ENCODE measurements at regions not wholly inside any gene's neighbourhood (a gene's known extent, or its start where the extent isn't known, plus 50 kb on each side); places are given as distances from the start of the nearest gene placed in this dataset.

DNA sequence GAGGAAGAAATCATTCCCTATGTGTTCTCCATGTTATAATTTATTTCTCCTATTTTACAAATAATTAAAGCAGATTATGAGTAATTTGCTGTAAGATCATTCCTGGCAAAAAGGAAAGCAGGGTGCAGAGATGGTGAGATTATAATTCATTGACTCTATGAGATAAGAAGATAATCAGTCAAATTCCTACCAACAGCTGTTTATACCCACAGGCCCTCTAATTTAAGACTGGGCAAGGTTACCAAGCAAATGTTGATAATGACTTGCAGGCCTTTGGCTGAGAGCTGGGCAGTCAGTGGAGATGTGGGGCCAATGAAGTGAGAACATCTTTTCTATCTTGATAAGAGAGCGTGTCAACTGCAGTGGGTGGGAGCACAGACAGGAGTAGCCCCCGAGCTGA lies 222.7 kb downstream of the ICE1 start:
- DNase-seq (ENCODE audit: insufficient read length) (no peak), FAIRE-seq (no peak)
- TF ChIP-seq TAF1 (IDR thresholded peaks at IDR 0.05; ENCODE audit: borderline replicate concordance, low read depth, low read length): no peak
- no peak for TF ChIP-seq POLR2AphosphoS5 (IDR thresholded peaks at IDR 0.05; ENCODE audit: low read depth, low read length)
- no peak for TF ChIP-seq POLR2A (IDR thresholded peaks at IDR 0.05; ENCODE audit: low read depth, low read length)

- no peak for FAIRE-seq
- DNase-seq (ENCODE audit: insufficient read length): no peak
- TF ChIP-seq POLR2A (IDR thresholded peaks at IDR 0.05; ENCODE audit: low read depth, low read length): no peak
- TF ChIP-seq TAF1 (IDR thresholded peaks at IDR 0.05; ENCODE audit: borderline replicate concordance, low read depth, low read length): no peak
- no peak for TF ChIP-seq POLR2AphosphoS5 (IDR thresholded peaks at IDR 0.05; ENCODE audit: low read depth, low read length)
Observed at GRCh38 chr5:5644249-5644648, 221.8 kb downstream of the ICE1 start.

- TF ChIP-seq POLR2AphosphoS5 (IDR thresholded peaks at IDR 0.05; ENCODE audit: low read depth, low read length): no peak
- TF ChIP-seq TAF1 (IDR thresholded peaks at IDR 0.05; ENCODE audit: borderline replicate concordance, low read depth, low read length): no peak
- TF ChIP-seq POLR2A (IDR thresholded peaks at IDR 0.05; ENCODE audit: low read depth, low read length): no peak
- FAIRE-seq: no peak
- DNase-seq (ENCODE audit: insufficient read length): no peak
Observed at GRCh38 chr5:5643481-5643880, 221.0 kb downstream of the ICE1 start.

GRCh38 chr5:5638211-5638610 lies 215.7 kb downstream of the ICE1 start:
- FAIRE-seq (no peak), DNase-seq (ENCODE audit: insufficient read length) (no peak)
- no peak for TF ChIP-seq TAF1 (IDR thresholded peaks at IDR 0.05; ENCODE audit: borderline replicate concordance, low read depth, low read length)
- TF ChIP-seq POLR2A (IDR thresholded peaks at IDR 0.05; ENCODE audit: low read depth, low read length): no peak
- no peak for TF ChIP-seq POLR2AphosphoS5 (IDR thresholded peaks at IDR 0.05; ENCODE audit: low read depth, low read length)

DNA sequence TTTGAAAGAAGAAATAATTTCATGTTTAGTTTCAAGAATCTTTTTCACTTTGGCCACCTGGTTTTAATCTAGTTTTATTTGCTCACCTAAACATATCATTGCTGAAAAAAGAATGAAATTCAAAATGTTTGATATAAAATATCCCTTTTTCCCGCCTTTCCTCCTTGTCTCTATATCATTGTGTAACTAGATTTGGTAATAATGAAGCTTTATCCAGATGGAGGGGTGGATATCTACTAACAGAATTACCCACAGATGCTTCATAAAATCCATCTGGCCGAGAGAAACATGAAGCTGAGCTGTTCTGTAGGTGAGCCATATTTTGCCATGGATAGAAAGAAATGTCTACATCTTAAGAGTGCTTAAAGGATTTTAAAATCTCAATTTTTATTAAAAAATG lies 214.7 kb downstream of the ICE1 start:
- FAIRE-seq (no peak), DNase-seq (ENCODE audit: insufficient read length) (no peak)
- no peak for TF ChIP-seq TAF1 (IDR thresholded peaks at IDR 0.05; ENCODE audit: borderline replicate concordance, low read depth, low read length)
- TF ChIP-seq POLR2AphosphoS5 (IDR thresholded peaks at IDR 0.05; ENCODE audit: low read depth, low read length): no peak
- no peak for TF ChIP-seq POLR2A (IDR thresholded peaks at IDR 0.05; ENCODE audit: low read depth, low read length)

- DNase-seq (ENCODE audit: insufficient read length): no peak
- TF ChIP-seq TAF1 (IDR thresholded peaks at IDR 0.05; ENCODE audit: borderline replicate concordance, low read depth, low read length): no peak
- no peak for TF ChIP-seq POLR2AphosphoS5 (IDR thresholded peaks at IDR 0.05; ENCODE audit: low read depth, low read length)
- TF ChIP-seq POLR2A (IDR thresholded peaks at IDR 0.05; ENCODE audit: low read depth, low read length): no peak
Observed at GRCh38 chr5:5634817-5635216, 212.3 kb downstream of the ICE1 start.

GRCh38 chr5:5633579-5633978 lies 211.1 kb downstream of the ICE1 start:
- DNase-seq (ENCODE audit: insufficient read length) (no peak), FAIRE-seq (no peak)
- TF ChIP-seq TAF1 (IDR thresholded peaks at IDR 0.05; ENCODE audit: borderline replicate concordance, low read depth, low read length): no peak
- TF ChIP-seq POLR2A (IDR thresholded peaks at IDR 0.05; ENCODE audit: low read depth, low read length): no peak
- TF ChIP-seq POLR2AphosphoS5 (IDR thresholded peaks at IDR 0.05; ENCODE audit: low read depth, low read length): no peak

More at GRCh38 chr5:5634817-5635216, 212.3 kb downstream of the ICE1 start:
- no peak for FAIRE-seq

GRCh38 chr5:5632678-5633077 lies 210.2 kb downstream of the ICE1 start:
- no peak for FAIRE-seq
- no peak for DNase-seq (ENCODE audit: insufficient read length)
- TF ChIP-seq POLR2A (IDR thresholded peaks at IDR 0.05; ENCODE audit: low read depth, low read length) (no peak), TAF1 (IDR thresholded peaks at IDR 0.05; ENCODE audit: borderline replicate concordance, low read depth, low read length) (no peak), POLR2AphosphoS5 (IDR thresholded peaks at IDR 0.05; ENCODE audit: low read depth, low read length) (no peak)

DNA sequence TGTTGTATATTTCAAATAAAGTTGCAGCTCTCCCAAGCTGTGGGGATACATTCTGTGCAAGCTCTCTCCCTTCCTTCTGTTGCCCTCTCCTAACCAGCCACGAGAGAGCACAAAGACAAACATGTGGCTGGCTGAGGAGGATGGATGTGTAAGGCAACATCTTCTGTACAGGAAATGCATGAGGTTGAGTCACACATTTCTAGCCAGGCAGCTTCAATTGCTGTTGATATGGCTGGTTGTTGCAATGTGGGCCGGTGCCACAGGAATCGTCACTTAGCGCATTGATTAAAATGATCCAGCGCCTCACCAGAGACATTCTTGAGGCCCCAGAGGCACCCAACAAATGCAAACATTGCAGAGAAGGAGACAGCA lies 207.1 kb downstream of the ICE1 start:
- FAIRE-seq (no peak), DNase-seq (ENCODE audit: insufficient read length) (no peak)
- TF ChIP-seq POLR2A (IDR thresholded peaks at IDR 0.05; ENCODE audit: low read depth, low read length) (no peak), POLR2AphosphoS5 (IDR thresholded peaks at IDR 0.05; ENCODE audit: low read depth, low read length) (no peak), TAF1 (IDR thresholded peaks at IDR 0.05; ENCODE audit: borderline replicate concordance, low read depth, low read length) (no peak)

DNA sequence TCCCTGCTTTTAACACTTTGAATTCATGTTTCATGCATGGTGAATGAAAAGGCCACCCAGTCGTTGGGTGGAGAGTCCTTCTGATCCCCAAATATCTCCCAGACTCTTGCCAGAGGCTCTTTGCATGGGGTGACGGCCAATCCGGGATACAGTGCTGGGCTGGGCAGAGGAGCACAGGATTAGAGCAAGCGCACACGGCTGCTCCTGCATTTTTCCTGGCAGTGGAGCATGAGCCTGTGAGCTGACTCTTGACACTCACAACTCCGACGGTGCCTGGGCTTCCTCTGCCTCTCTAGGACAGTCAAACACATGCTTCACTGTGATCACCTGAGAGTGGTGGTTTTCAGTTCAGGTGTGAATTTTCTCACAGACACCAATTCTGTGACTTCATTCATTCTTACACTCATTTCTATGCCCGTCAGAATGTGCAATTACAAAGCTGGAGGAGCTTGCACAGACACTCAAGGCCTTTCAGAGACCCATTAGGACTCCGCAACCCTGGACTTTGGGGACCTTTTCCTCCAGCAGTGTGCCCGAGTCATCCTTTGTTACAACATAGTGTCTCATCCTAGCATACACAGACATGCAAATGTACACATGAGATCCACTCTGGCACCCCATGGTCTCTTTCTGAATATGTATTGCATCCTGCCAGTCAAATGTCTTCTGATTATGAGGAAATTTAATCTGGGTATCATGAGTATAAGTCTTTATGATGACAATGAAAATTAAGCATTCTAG lies 206.6 kb downstream of the ICE1 start:
- TF ChIP-seq POLR2A (IDR thresholded peaks at IDR 0.05; ENCODE audit: low read depth, low read length): no peak
- TF ChIP-seq TAF1 (IDR thresholded peaks at IDR 0.05; ENCODE audit: borderline replicate concordance, low read depth, low read length): no peak
- no peak for TF ChIP-seq POLR2AphosphoS5 (IDR thresholded peaks at IDR 0.05; ENCODE audit: low read depth, low read length)
- no peak for FAIRE-seq
- DNase-seq (ENCODE audit: insufficient read length): no peak

DNA sequence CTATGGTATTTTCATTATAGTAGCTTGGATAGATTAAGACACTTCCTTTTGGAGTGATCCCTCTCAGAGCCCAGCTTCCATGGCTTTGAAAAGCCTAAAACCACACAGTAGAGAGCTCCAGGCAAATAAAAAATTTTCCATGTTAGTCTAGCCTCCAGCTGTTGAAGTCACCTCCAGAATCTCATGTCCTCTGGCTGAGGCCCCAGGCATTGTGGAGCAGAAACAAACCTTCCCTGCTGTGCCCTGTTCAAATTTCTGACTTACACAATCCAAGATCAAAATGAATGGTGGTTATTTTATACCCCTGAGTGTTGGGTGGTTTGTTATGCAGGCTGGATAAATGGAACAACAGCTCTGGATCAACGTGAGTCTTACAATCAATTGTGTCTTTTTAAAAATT lies 203.9 kb downstream of the ICE1 start:
- no peak for DNase-seq (ENCODE audit: insufficient read length)
- no peak for FAIRE-seq
- TF ChIP-seq POLR2AphosphoS5 (IDR thresholded peaks at IDR 0.05; ENCODE audit: low read depth, low read length) (no peak), POLR2A (IDR thresholded peaks at IDR 0.05; ENCODE audit: low read depth, low read length) (no peak), TAF1 (IDR thresholded peaks at IDR 0.05; ENCODE audit: borderline replicate concordance, low read depth, low read length) (no peak)

DNA sequence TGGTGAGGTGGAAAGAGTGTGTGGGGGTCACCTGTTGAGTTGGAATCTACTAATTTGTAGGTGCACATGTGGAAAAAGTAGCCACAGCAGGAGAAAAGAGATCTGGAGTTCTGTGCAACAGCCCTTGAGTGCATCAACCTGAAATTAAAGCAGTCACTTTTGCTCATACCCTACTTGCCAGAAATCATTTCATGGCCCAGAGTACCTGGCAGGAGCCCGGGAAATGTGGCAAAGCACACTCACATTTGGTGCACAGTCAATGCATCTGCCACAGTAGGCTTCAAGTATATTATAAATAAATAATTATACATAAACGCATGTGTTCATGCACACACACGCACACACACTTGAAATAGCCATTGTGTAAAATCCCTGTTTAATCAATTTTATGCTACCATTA lies 203.0 kb downstream of the ICE1 start:
- TF ChIP-seq POLR2A (IDR thresholded peaks at IDR 0.05; ENCODE audit: low read depth, low read length): no peak
- TF ChIP-seq POLR2AphosphoS5 (IDR thresholded peaks at IDR 0.05; ENCODE audit: low read depth, low read length): no peak
- no peak for TF ChIP-seq TAF1 (IDR thresholded peaks at IDR 0.05; ENCODE audit: borderline replicate concordance, low read depth, low read length)
- no peak for FAIRE-seq
- DNase-seq (ENCODE audit: insufficient read length): no peak

Data from GM12892 (cell line).